MCF 10A (cell line): ENCODE measurements at regions not wholly inside any gene's neighbourhood (a gene's known extent, or its start where the extent isn't known, plus 50 kb on each side); places are given as distances from the start of the nearest gene placed in this dataset.

Experiments
- BruUV-seq: library from RNA; stranded (reverse); fragments of 400-500 nt; replicated peaks from 2 replicates; lab custom pipeline; 2021; lab: Mats Ljungman, UMichigan
- CTCF ChIA-PET: fragments of 300-600 bp; sonication (Branson Sonifier 250); formaldehyde crosslinking; extraction: SDS; loops from one replicate; lab custom pipeline; 2021; ENCODE audit warnings: antibody characterized with exemption, inconsistent platforms; lab: Yijun Ruan, JAX
- POLR2A ChIA-PET: fragments of 300-600, 350-650 bp; sonication (Branson Sonifier 250); formaldehyde crosslinking; extraction: SDS; loops from one replicate; lab custom pipeline; 2020; ENCODE audit warnings: antibody characterized with exemption, inconsistent platforms; lab: Yijun Ruan, JAX
- DNase-seq: peaks from one replicate; pipeline ENCODE4 v3.0.0-alpha.2; 2018; ENCODE audit not compliant: unreplicated experiment
- H3K27ac Mint-ChIP-seq: one replicate; pipeline ENCODE4 v1.8.0; 2022; ENCODE audit warnings: mild to moderate bottlenecking, low read depth, mixed read lengths; ENCODE audit not compliant: unreplicated experiment
- H3K27me3 Mint-ChIP-seq: one replicate; pipeline ENCODE4 v1.8.0; 2022; ENCODE audit warnings: mixed read lengths; ENCODE audit not compliant: insufficient read depth, unreplicated experiment
- H3K36me3 Mint-ChIP-seq: one replicate; pipeline ENCODE4 v1.8.0; 2022; ENCODE audit warnings: mild to moderate bottlenecking, moderate library complexity, mixed read lengths; ENCODE audit not compliant: insufficient read depth, unreplicated experiment
- H3K4me1 Mint-ChIP-seq: one replicate; pipeline ENCODE4 v1.8.0; 2022; ENCODE audit warnings: mixed read lengths; ENCODE audit not compliant: insufficient read depth, unreplicated experiment
- H3K4me3 Mint-ChIP-seq: one replicate; pipeline ENCODE4 v1.8.0; 2022; ENCODE audit warnings: mild to moderate bottlenecking, moderate library complexity, mixed read lengths; ENCODE audit not compliant: unreplicated experiment
- H3K9me3 Mint-ChIP-seq: one replicate; pipeline ENCODE4 v1.8.0; 2022; ENCODE audit warnings: mixed read lengths; ENCODE audit not compliant: unreplicated experiment
- CTCF ChIP-seq: fragments of 200-600 bp; IDR thresholded peaks from one replicate; pipeline ENCODE4 v1.8.0; 2022; ENCODE audit warnings: antibody characterized with exemption, mild to moderate bottlenecking; ENCODE audit not compliant: unreplicated experiment
- intact Hi-C: fragments of 100-400 bp; cut with micrococcal nuclease; formaldehyde crosslinking; loops from 2 replicates; pipeline ENCODE4 v1.14.1; 2022

DNA sequence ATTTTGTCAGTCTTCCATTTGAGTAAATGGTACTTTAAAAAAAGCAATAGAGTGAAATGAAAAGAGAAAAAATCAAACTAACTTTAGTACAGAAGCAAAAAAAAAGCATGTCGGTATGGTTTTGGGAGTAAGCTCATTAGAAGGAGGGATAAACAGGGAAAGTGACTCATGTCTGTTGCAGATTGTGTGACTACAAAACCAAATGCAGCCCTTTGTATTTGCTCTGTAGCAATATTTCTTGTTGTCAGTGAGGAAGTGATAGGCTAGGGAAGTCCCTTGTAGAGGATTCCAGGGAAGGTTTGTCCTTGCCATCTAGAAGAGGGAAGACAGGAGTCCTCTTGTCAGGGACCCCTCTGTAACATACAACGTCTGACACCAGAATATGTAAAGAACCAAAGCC lies 150.5 kb upstream of the POU1F1 start:
- H3K4me1 Mint-ChIP-seq = no peaks in the 10 kb centered on the region
- H3K9me3 Mint-ChIP-seq = no peaks in the 10 kb centered on the region
- peak; percentile 14 for DNase-seq
- ChIA-PET POLR2A (interaction anchor here (0.6 kb wide), 1 partner anchor 46 kb away, joined by 3 read pairs; no protein-coding TSS in a partner anchor), CTCF (interaction anchor here (0.6 kb wide), 1 partner anchor 19 kb away, joined by 3 read pairs; no protein-coding TSS in a partner anchor)
- intact Hi-C loops = no loop called here
- H3K27ac Mint-ChIP-seq = no peak overlapping the region
- H3K36me3 Mint-ChIP-seq = no peaks in the 10 kb centered on the region
- H3K27me3 Mint-ChIP-seq = no peaks in the 10 kb centered on the region
- H3K4me3 Mint-ChIP-seq = no peak overlapping the region
- no TSS peak for BruUV-seq
- no peak for TF ChIP-seq CTCF

GRCh38 chr3:87425056-87425455 lies 148.7 kb upstream of the POU1F1 start:
- no peak for TF ChIP-seq CTCF
- intact Hi-C loops = no loop called here

GRCh38 chr3:87423336-87423735 lies 147.0 kb upstream of the POU1F1 start:
- ChIA-PET POLR2A (interaction anchor here (0.6 kb wide), 1 partner anchor 1503 kb away, joined by 3 read pairs; no protein-coding TSS in a partner anchor), CTCF (no interaction called here)
- H3K9me3 Mint-ChIP-seq = no peaks in the 10 kb centered on the region
- H3K4me1 Mint-ChIP-seq = peaks cover 4% of the 10 kb centered on the region
- no peaks in the 10 kb centered on the region for H3K27me3 Mint-ChIP-seq
- no peak overlapping the region for H3K27ac Mint-ChIP-seq
- H3K36me3 Mint-ChIP-seq = no peaks in the 10 kb centered on the region
- BruUV-seq = no TSS peak
- no peak for TF ChIP-seq CTCF
- intact Hi-C loops = no loop called here
- DNase-seq = no peak
- H3K4me3 Mint-ChIP-seq = no peak overlapping the region

More at GRCh38 chr3:87425056-87425455, 148.7 kb upstream of the POU1F1 start:
- Mint-ChIP-seq H3K36me3 (no peaks in the 10 kb centered on the region), H3K4me1 (no peaks in the 10 kb centered on the region), H3K9me3 (no peaks in the 10 kb centered on the region), H3K4me3 (no peak overlapping the region), H3K27ac (no peak overlapping the region), H3K27me3 (no peaks in the 10 kb centered on the region)
- ChIA-PET POLR2A (interaction anchor here (1.0 kb wide), 1 partner anchor 16 kb away, joined by 3 read pairs; no protein-coding TSS in a partner anchor), CTCF (interaction anchor here (0.7 to 1.0 kb wide), 2 partner anchors 21 to 493 kb away, joined by 3 to 8 read pairs; no protein-coding TSS in a partner anchor)
- no peak for DNase-seq
- no TSS peak for BruUV-seq

DNA sequence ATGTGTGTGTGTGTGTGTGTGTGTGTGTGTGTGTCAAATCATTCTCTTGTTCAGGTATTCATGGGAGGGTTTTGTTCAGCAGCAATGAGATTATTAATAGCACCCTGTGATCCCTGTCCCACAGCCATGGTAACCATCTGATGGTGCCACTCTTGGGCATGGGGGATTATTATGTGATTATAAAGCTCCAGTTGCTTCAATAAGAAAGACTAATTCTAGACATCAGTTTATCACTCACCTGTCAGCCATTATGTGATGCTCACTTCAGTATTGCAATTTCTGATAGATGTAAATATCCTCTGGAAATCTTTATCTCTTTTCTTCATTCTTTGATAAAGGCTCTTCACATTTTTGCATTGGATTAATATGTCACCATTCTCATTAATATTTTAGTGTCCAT lies 145.9 kb upstream of the POU1F1 start:
- ChIA-PET POLR2A (no interaction called here), CTCF (no interaction called here)
- no peak for TF ChIP-seq CTCF
- Mint-ChIP-seq H3K4me3 (no peak overlapping the region), H3K27ac (no peak overlapping the region), H3K4me1 (peaks cover 6% of the 10 kb centered on the region), H3K27me3 (no peaks in the 10 kb centered on the region), H3K36me3 (no peaks in the 10 kb centered on the region), H3K9me3 (no peaks in the 10 kb centered on the region)
- intact Hi-C loops = no loop called here
- no TSS peak for BruUV-seq
- no peak for DNase-seq
